ENCODE measurements at regions not wholly inside any gene's neighbourhood (a gene's known extent, or its start where the extent isn't known, plus 50 kb on each side); places are given as distances from the start of the nearest gene placed in this dataset.

GRCh38 chr3:181040030-181040429 lies 50.5 kb upstream of the DNAJC19 start:
- no peaks in the 10 kb centered on the region for H3K36me3 ChIP-seq
- TF ChIP-seq CTCF (IDR thresholded peaks at IDR 0.05) = no peak
- H3K27me3 ChIP-seq (ENCODE audit: low read depth) = no peaks in the 10 kb centered on the region
- intact Hi-C loops (cut with DNase I) = no loop called here
- peaks cover 9% of the 10 kb centered on the region for H3K9me3 ChIP-seq
- ATAC-seq (no peak), DNase-seq (no peak)
- no peaks in the 10 kb centered on the region for H3K4me1 ChIP-seq
- H3K4me3 ChIP-seq = no peak overlapping the region
- no peak overlapping the region for H3K27ac ChIP-seq
